CD14-positive monocyte (primary cell): ENCODE measurements at regions not wholly inside any gene's neighbourhood (a gene's known extent, or its start where the extent isn't known, plus 50 kb on each side); places are given as distances from the start of the nearest gene placed in this dataset.

ENCODE experiments used
- DNase-seq, 3 donors: peaks; one replicate each; pipeline ENCODE4 v3.0.0-alpha.2; 2011 to 2022
- H2AFZ ChIP-seq: 2 replicates; pipeline ENCODE4 v1.6.0; 2012; ENCODE audit warnings: mild to moderate bottlenecking, low read depth, low read length, inconsistent platforms; ENCODE audit not compliant: insufficient read depth, poor library complexity, severe bottlenecking
- H3K27ac ChIP-seq, 2 donors: 1 replicate in 1 of 2; 2 replicates in 1 of 2; pipeline ENCODE4 v1.5.1; 2012 to 2013; ENCODE audit warnings: low read length in 2 of 2, control low read depth in 1 of 2, inconsistent platforms in 1 of 2, low read depth in 1 of 2, mild to moderate bottlenecking in 1 of 2
- H3K27me3 ChIP-seq, 2 donors: one replicate each; pipeline versions ENCODE4 v1.6.0 to v1.6.1; 2011 to 2013; ENCODE audit warnings: low read length in 2 of 2; ENCODE audit not compliant: control insufficient read depth in 2 of 2, insufficient read depth in 2 of 2
- H3K36me3 ChIP-seq, 2 donors: replicated peaks in 1 of 2; 1 replicate in 1 of 2; 2 replicates in 1 of 2; pipeline versions ENCODE4 v1.5.1 to v1.6.1; 2012 to 2013; ENCODE audit warnings: low read length in 2 of 2, control low read depth in 1 of 2, inconsistent platforms in 1 of 2, mild to moderate bottlenecking in 1 of 2; ENCODE audit not compliant: insufficient read depth in 2 of 2, control insufficient read depth in 1 of 2
- H3K4me1 ChIP-seq, 2 donors: 1 replicate in 1 of 2; 2 replicates in 1 of 2; pipeline versions ENCODE4 v1.5.1 to v1.6.1; 2012 to 2013; ENCODE audit warnings: low read length in 2 of 2, control low read depth in 1 of 2, inconsistent platforms in 1 of 2, mild to moderate bottlenecking in 1 of 2, moderate library complexity in 1 of 2; ENCODE audit not compliant: insufficient read depth in 2 of 2, control insufficient read depth in 1 of 2
- H3K4me2 ChIP-seq: replicated peaks from 2 replicates; pipeline ENCODE3; 2012; ENCODE audit warnings: low read length, moderate library complexity, mild to moderate bottlenecking; ENCODE audit not compliant: poor library complexity, severe bottlenecking; ENCODE audit errors: extremely low read depth
- H3K4me3 ChIP-seq, 3 experiments: fragments of 200-600 bp in 1 of 3; sonication (generic) in 1 of 3; replicated peaks in 1 of 3; 1 replicate in 2 of 3; 2 replicates in 1 of 3; pipeline ENCODE4 v1.5.1; 2011 to 2013; ENCODE audit warnings: low read length in 3 of 3, mild to moderate bottlenecking in 3 of 3, control low read depth in 2 of 3, low read depth in 2 of 3, inconsistent platforms in 1 of 3, moderate library complexity in 1 of 3
- H3K79me2 ChIP-seq: 2 replicates; pipeline ENCODE4 v1.6.0; 2012; ENCODE audit warnings: mild to moderate bottlenecking, control low read depth, inconsistent platforms, low read length, moderate library complexity; ENCODE audit not compliant: insufficient read depth
- H3K9ac ChIP-seq: 2 replicates; pipeline ENCODE4 v1.6.0; 2017; ENCODE audit warnings: low read length, mild to moderate bottlenecking; ENCODE audit not compliant: insufficient read depth, poor library complexity, severe bottlenecking
- H3K9me3 ChIP-seq, 2 donors: replicated peaks in 1 of 2; 1 replicate in 1 of 2; 2 replicates in 1 of 2; pipeline versions ENCODE4 v1.5.1 to v1.6.1; 2012 to 2013; ENCODE audit warnings: low read length in 2 of 2, control low read depth in 1 of 2; ENCODE audit not compliant: control insufficient read depth in 1 of 2, insufficient read depth in 1 of 2
- H4K20me1 ChIP-seq: 2 replicates; pipeline ENCODE4 v1.6.0; 2012; ENCODE audit warnings: mild to moderate bottlenecking, low read length, control low read depth, moderate library complexity; ENCODE audit not compliant: insufficient read depth
- H3K27ac Mint-ChIP-seq, 7 donors: one replicate each; pipeline ENCODE4 v1.8.0; 2020; ENCODE audit warnings: mild to moderate bottlenecking in 7 of 7, mixed read lengths in 7 of 7, moderate library complexity in 6 of 7, inconsistent platforms in 2 of 7
- H3K27me3 Mint-ChIP-seq, 3 donors: one replicate each; pipeline ENCODE4 v1.8.0; 2021 to 2022; ENCODE audit warnings: low read depth in 3 of 3, mild to moderate bottlenecking in 3 of 3, mixed read lengths in 3 of 3, moderate library complexity in 3 of 3, inconsistent platforms in 1 of 3
- H3K36me3 Mint-ChIP-seq, 2 donors: one replicate each; pipeline ENCODE4 v1.8.0; 2020; ENCODE audit warnings: mixed read lengths in 2 of 2, inconsistent platforms in 1 of 2, mild to moderate bottlenecking in 1 of 2
- H3K4me1 Mint-ChIP-seq: one replicate; pipeline ENCODE4 v1.8.0; 2020; ENCODE audit warnings: mild to moderate bottlenecking, mixed read lengths
- H3K4me3 Mint-ChIP-seq, 2 donors: one replicate each; pipeline ENCODE4 v1.8.0; 2020; ENCODE audit warnings: mild to moderate bottlenecking in 2 of 2, mixed read lengths in 2 of 2, moderate library complexity in 1 of 2
- H3K9me3 Mint-ChIP-seq, 7 donors: one replicate each; pipeline ENCODE4 v1.8.0; 2020 to 2022; ENCODE audit warnings: mixed read lengths in 7 of 7, mild to moderate bottlenecking in 6 of 7, moderate library complexity in 6 of 7, inconsistent platforms in 2 of 7
- CTCF ChIP-seq: fragments of 200-600 bp; IDR thresholded peaks from one replicate; pipeline ENCODE4 v1.8.0; 2022; ENCODE audit warnings: antibody characterized with exemption, mild to moderate bottlenecking
- WGBS: methylation state at CpG from one replicate; pipeline ENCODE4 v1.1.5; 2013; ENCODE audit warnings: missing lambda C conversion rate; ENCODE audit not compliant: insufficient coverage; 5-methylcytosine and 5-hydroxymethylcytosine counted together
- intact Hi-C, 2 donors: fragments of 100-400 bp; cut with micrococcal nuclease; formaldehyde crosslinking; loops; one replicate each; pipeline versions ENCODE4 v1.15.0 to v1.15.1; 2023

DNA sequence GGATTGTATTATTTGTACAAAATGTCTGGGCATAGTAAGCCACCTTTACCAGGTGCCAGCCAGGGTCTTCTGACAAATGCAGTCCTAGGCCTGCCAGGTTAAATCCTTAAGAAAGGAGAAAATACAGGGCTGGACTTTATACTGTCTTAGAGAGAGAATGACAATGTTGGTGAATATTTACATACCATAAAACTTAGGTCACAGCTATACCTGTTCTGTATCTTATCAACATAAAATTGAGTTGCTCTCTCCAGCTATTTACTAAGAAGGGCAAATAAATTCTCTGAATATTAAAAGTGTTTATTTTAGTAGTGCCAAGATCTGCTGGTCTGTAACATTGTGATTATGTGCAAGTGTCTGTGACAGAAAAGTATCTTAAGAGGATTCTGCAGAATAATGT, 971.1 kb downstream of the AACS start:
- Mint-ChIP-seq H3K27me3 (peaks cover 0 to 1% (median 0%) of the 10 kb centered on the region in 3 donors), H3K9me3 (peaks cover 0 to 22% (median 8%) of the 10 kb centered on the region in 7 donors), H3K4me3 (no peak overlapping the region), H3K27ac (no peak overlapping the region), H3K4me1 (no peaks in the 10 kb centered on the region), H3K36me3 (no peaks in the 10 kb centered on the region)
- Histone ChIP-seq H3K79me2 (no peaks in the 10 kb centered on the region), H4K20me1 (no peaks in the 10 kb centered on the region), H3K9me3 (peaks cover 4 to 7% of the 10 kb centered on the region in 2 donors), H3K4me3 (no peak overlapping the region), H3K4me1 (no peaks in the 10 kb centered on the region), H3K27ac (no peak overlapping the region), H3K9ac (no peak overlapping the region), H3K4me2 (no peak overlapping the region), H2AFZ (no peak overlapping the region), H3K27me3 (no peaks in the 10 kb centered on the region), H3K36me3 (no peaks in the 10 kb centered on the region)
- intact Hi-C loops: no loop called here
- no peak for DNase-seq
- TF ChIP-seq CTCF: no peak

DNA sequence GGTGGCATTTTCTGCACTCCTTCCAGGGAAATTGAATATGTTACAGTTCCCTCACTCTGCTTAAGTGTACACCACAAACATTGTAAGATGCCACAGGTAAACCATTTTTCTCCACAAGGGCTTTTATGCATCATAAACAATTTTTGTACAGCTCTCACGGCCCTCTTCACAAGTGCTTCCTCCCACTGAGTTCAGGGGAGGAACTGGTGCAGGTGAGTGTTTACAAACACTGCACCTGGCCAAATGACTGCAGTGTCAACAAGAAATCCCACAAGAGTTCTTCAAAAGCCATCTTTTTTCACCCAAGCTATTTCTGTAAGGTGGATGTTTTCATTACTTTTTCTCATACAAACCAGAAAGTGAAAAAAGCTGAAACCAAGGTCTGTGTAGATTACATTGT, 973.2 kb downstream of the AACS start:
- no CpG with 5 or more reads among the region's 1 CpG for WGBS
- Mint-ChIP-seq H3K9me3 (peaks cover 0 to 22% (median 7%) of the 10 kb centered on the region in 7 donors), H3K36me3 (no peaks in the 10 kb centered on the region), H3K27ac (no peak overlapping the region), H3K4me1 (no peaks in the 10 kb centered on the region), H3K27me3 (peaks cover 0 to 1% (median 0%) of the 10 kb centered on the region in 3 donors), H3K4me3 (no peak overlapping the region)
- no peak overlapping the region for H3K4me3 ChIP-seq
- no peak overlapping the region for H3K4me2 ChIP-seq
- H3K9ac ChIP-seq: no peak overlapping the region
- H3K27me3 ChIP-seq: no peaks in the 10 kb centered on the region
- H3K79me2 ChIP-seq: no peaks in the 10 kb centered on the region
- H3K27ac ChIP-seq: no peak overlapping the region
- no peaks in the 10 kb centered on the region for H4K20me1 ChIP-seq
- peaks cover 4 to 7% of the 10 kb centered on the region in 2 donors for H3K9me3 ChIP-seq
- no peaks in the 10 kb centered on the region for H3K4me1 ChIP-seq
- DNase-seq: no peak
- H2AFZ ChIP-seq: no peak overlapping the region
- no peak for TF ChIP-seq CTCF
- no peaks in the 10 kb centered on the region for H3K36me3 ChIP-seq
- intact Hi-C loops: no loop called here
